ENCODE measurements at regions not wholly inside any gene's neighbourhood (a gene's known extent, or its start where the extent isn't known, plus 50 kb on each side); places are given as distances from the start of the nearest gene placed in this dataset.

- Mint-ChIP-seq H3K9me3 (ENCODE audit: unreplicated experiment) (no peaks in the 10 kb centered on the region), H3K27ac (ENCODE audit: unreplicated experiment) (no peak overlapping the region), H3K36me3 (ENCODE audit: low read depth, unreplicated experiment) (no peaks in the 10 kb centered on the region), H3K4me1 (ENCODE audit: low read depth, unreplicated experiment) (peaks cover 8% of the 10 kb centered on the region), H3K27me3 (ENCODE audit: low read depth, unreplicated experiment) (no peaks in the 10 kb centered on the region), H3K4me3 (ENCODE audit: unreplicated experiment) (no peak overlapping the region)
- no peak for DNase-seq (ENCODE audit: low read depth)
- no peak overlapping the region for H3K9ac ChIP-seq (ENCODE audit: low read length)
- no peak overlapping the region for H3K27ac ChIP-seq (ENCODE audit: low read depth, low read length)
- no peak for FAIRE-seq
- no peak for TF ChIP-seq CTCF (IDR thresholded peaks at IDR 0.05; ENCODE audit: insufficient read depth, low read depth, low read length)
- no peak for TF ChIP-seq EZH2 (IDR thresholded peaks at IDR 0.05; ENCODE audit: insufficient read depth, low read length)
- no peaks in the 10 kb centered on the region for H3K79me2 ChIP-seq (ENCODE audit: insufficient read depth, low read length)
- H4K20me1 ChIP-seq (ENCODE audit: insufficient read depth, low read length), result no peaks in the 10 kb centered on the region
- no peaks in the 10 kb centered on the region for H3K36me3 ChIP-seq (ENCODE audit: insufficient read depth, low read length)
- no peak overlapping the region for H3K4me3 ChIP-seq (ENCODE audit: insufficient read depth, low read depth, low read length)
- no peak overlapping the region for H3K4me2 ChIP-seq (ENCODE audit: low read length)
- no peak overlapping the region for H2AFZ ChIP-seq (ENCODE audit: low read depth, low read length)
- no peaks in the 10 kb centered on the region for H3K27me3 ChIP-seq (ENCODE audit: insufficient read depth, low read length)
- no peaks in the 10 kb centered on the region for H3K9me3 ChIP-seq (ENCODE audit: insufficient read depth, low read depth, low read length)
- H3K4me1 ChIP-seq (ENCODE audit: insufficient read depth, low read length), result peaks cover 4% of the 10 kb centered on the region
These were observed 521.7 kb downstream of the SOX2 start for GRCh38 chr3:182233405-182233804.

DNA sequence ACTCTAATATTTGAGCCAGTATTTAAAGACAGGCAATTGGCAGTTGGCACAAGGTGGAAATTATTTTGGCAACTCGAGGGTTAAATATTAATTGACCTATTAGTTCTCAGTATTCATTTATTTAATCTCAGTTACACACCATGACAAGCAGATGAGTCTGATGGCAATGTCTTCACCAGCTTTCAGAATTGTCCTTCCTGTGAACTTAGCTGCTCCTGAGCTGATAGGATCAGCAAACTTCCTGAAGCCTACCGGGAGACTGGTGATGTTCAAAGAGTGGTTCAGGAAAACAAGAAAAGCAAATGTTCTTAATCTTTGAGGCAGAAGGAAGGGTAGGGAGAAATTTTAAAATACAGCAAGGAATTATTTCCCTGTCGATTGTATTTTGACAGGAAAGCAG, 522.2 kb downstream of the SOX2 start:
- Histone ChIP-seq H3K9me3 (ENCODE audit: insufficient read depth, low read depth, low read length) (no peaks in the 10 kb centered on the region), H3K4me2 (ENCODE audit: low read length) (no peak overlapping the region), H3K4me1 (ENCODE audit: insufficient read depth, low read length) (peaks cover 10% of the 10 kb centered on the region), H3K27me3 (ENCODE audit: insufficient read depth, low read length) (no peaks in the 10 kb centered on the region), H3K4me3 (ENCODE audit: insufficient read depth, low read depth, low read length) (no peak overlapping the region), H3K27ac (ENCODE audit: low read depth, low read length) (no peak overlapping the region), H3K79me2 (ENCODE audit: insufficient read depth, low read length) (no peaks in the 10 kb centered on the region), H2AFZ (ENCODE audit: low read depth, low read length) (no peak overlapping the region), H3K9ac (ENCODE audit: low read length) (no peak overlapping the region), H4K20me1 (ENCODE audit: insufficient read depth, low read length) (no peaks in the 10 kb centered on the region), H3K36me3 (ENCODE audit: insufficient read depth, low read length) (no peaks in the 10 kb centered on the region)
- no peak overlapping the region for H3K27ac Mint-ChIP-seq (ENCODE audit: unreplicated experiment)
- H3K4me3 Mint-ChIP-seq (ENCODE audit: unreplicated experiment), result no peak overlapping the region
- H3K4me1 Mint-ChIP-seq (ENCODE audit: low read depth, unreplicated experiment), result peaks cover 8% of the 10 kb centered on the region
- FAIRE-seq (no peak), DNase-seq (ENCODE audit: low read depth) (no peak)
- H3K27me3 Mint-ChIP-seq (ENCODE audit: low read depth, unreplicated experiment), result no peaks in the 10 kb centered on the region
- no peaks in the 10 kb centered on the region for H3K9me3 Mint-ChIP-seq (ENCODE audit: unreplicated experiment)
- TF ChIP-seq EZH2 (IDR thresholded peaks at IDR 0.05; ENCODE audit: insufficient read depth, low read length) (no peak), CTCF (IDR thresholded peaks at IDR 0.05; ENCODE audit: insufficient read depth, low read depth, low read length) (no peak)
- no peaks in the 10 kb centered on the region for H3K36me3 Mint-ChIP-seq (ENCODE audit: low read depth, unreplicated experiment)

DNA sequence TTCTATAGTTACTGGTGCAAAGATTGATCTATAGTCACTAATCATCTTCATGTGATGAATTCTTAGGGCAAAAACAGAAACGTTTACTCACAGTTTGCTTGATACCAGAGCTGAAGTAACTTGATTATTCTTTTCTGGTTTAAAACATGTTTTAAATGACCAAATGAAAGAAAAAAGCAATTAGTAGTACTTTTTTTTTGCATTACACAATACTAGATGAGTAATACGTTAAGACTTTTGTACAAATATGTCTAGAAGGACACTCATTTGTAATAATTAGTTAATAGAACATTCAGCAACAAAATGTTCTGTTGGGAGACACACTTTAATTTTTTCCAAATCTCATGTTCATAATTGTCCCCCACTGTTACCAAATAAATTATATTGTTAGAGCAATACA, 523.2 kb downstream of the SOX2 start:
- no peaks in the 10 kb centered on the region for H3K27me3 Mint-ChIP-seq (ENCODE audit: low read depth, unreplicated experiment)
- Histone ChIP-seq H2AFZ (ENCODE audit: low read depth, low read length) (no peak overlapping the region), H3K4me1 (ENCODE audit: insufficient read depth, low read length) (peaks cover 10% of the 10 kb centered on the region), H3K79me2 (ENCODE audit: insufficient read depth, low read length) (no peaks in the 10 kb centered on the region), H3K9ac (ENCODE audit: low read length) (no peak overlapping the region), H3K9me3 (ENCODE audit: insufficient read depth, low read depth, low read length) (no peaks in the 10 kb centered on the region), H3K27ac (ENCODE audit: low read depth, low read length) (no peak overlapping the region), H4K20me1 (ENCODE audit: insufficient read depth, low read length) (no peaks in the 10 kb centered on the region), H3K4me3 (ENCODE audit: insufficient read depth, low read depth, low read length) (no peak overlapping the region), H3K4me2 (ENCODE audit: low read length) (no peak overlapping the region), H3K27me3 (ENCODE audit: insufficient read depth, low read length) (no peaks in the 10 kb centered on the region), H3K36me3 (ENCODE audit: insufficient read depth, low read length) (no peaks in the 10 kb centered on the region)
- TF ChIP-seq CTCF (IDR thresholded peaks at IDR 0.05; ENCODE audit: insufficient read depth, low read depth, low read length) (no peak), EZH2 (IDR thresholded peaks at IDR 0.05; ENCODE audit: insufficient read depth, low read length) (no peak)
- H3K27ac Mint-ChIP-seq (ENCODE audit: unreplicated experiment), result no peak overlapping the region
- no peak overlapping the region for H3K4me3 Mint-ChIP-seq (ENCODE audit: unreplicated experiment)
- no peak for FAIRE-seq
- no peaks in the 10 kb centered on the region for H3K36me3 Mint-ChIP-seq (ENCODE audit: low read depth, unreplicated experiment)
- peak; percentile 33 for DNase-seq (ENCODE audit: low read depth)
- peaks cover 8% of the 10 kb centered on the region for H3K4me1 Mint-ChIP-seq (ENCODE audit: low read depth, unreplicated experiment)
- no peaks in the 10 kb centered on the region for H3K9me3 Mint-ChIP-seq (ENCODE audit: unreplicated experiment)

Measured in astrocyte (in vitro differentiated cells and primary cell).